Endothelial cell of umbilical vein (primary cell): ENCODE measurements at regions not wholly inside any gene's neighbourhood (a gene's known extent, or its start where the extent isn't known, plus 50 kb on each side); places are given as distances from the start of the nearest gene placed in this dataset.

Experiments used
- BruUV-seq: library from RNA; stranded (reverse); fragments of 400-500 nt; replicated peaks from 2 replicates; lab custom pipeline; 2021; lab: Mats Ljungman, UMichigan
- CTCF ChIA-PET: fragments of 300-600, 350-600 bp; sonication (Branson Sonifier 250); formaldehyde crosslinking; loops from one replicate; lab custom pipeline; 2021; ENCODE audit warnings: antibody characterized with exemption, inconsistent platforms; lab: Charles Lee
- POLR2A ChIA-PET: fragments of 300-600, 350-600 bp; sonication (Branson Sonifier 250); formaldehyde crosslinking; loops from one replicate; lab custom pipeline; 2021; ENCODE audit warnings: antibody characterized with exemption, inconsistent platforms; lab: Charles Lee
- DNase-seq: peaks from one replicate; pipeline ENCODE4 v3.0.0-alpha.2; 2011; ENCODE audit warnings: low read depth, low spot score
- FAIRE-seq: peaks from 2 replicates; lab custom pipeline; 2011; peaks lifted over from hg19 to GRCh38; lab: Jason Lieb, UNC
- H2AFZ ChIP-seq: 2 replicates; pipeline ENCODE4 v1.6.0; 2012; ENCODE audit warnings: low read depth, low read length, control low read depth, inconsistent platforms
- H3K27ac ChIP-seq: 2 replicates; pipeline ENCODE4 v1.5.1; 2011; ENCODE audit warnings: low read depth, mild to moderate bottlenecking, control low read depth, low read length, moderate library complexity; ENCODE audit not compliant: insufficient read depth
- H3K27me3 ChIP-seq, 2 experiments: 2 replicates each; pipeline versions ENCODE4 v1.6.0 to v1.6.1; 2011; ENCODE audit warnings: low read length in 2 of 2, mixed read lengths in 1 of 2; ENCODE audit not compliant: control insufficient read depth in 2 of 2, insufficient read depth in 2 of 2
- H3K36me3 ChIP-seq, 2 experiments: 2 replicates in 1 of 2; 3 replicates in 1 of 2; pipeline ENCODE4 v1.5.1; 2011; ENCODE audit warnings: low read length in 2 of 2, mild to moderate bottlenecking in 1 of 2, moderate library complexity in 1 of 2; ENCODE audit not compliant: control insufficient read depth in 2 of 2, insufficient read depth in 2 of 2; ENCODE audit errors: extremely low read depth in 1 of 2
- H3K4me1 ChIP-seq: 3 replicates; pipeline ENCODE4 v1.5.1; 2011; ENCODE audit warnings: mild to moderate bottlenecking, low read length; ENCODE audit not compliant: control insufficient read depth, insufficient read depth; ENCODE audit errors: extremely low read depth
- H3K4me2 ChIP-seq: 2 replicates; pipeline ENCODE4 v1.6.1; 2011; ENCODE audit warnings: low read length, control low read depth, mixed read lengths; ENCODE audit not compliant: insufficient read depth
- H3K4me3 ChIP-seq, 3 experiments: fragments of 200-600 bp in 1 of 3; sonication (generic), shearing (Covaris generic) in 1 of 3; replicated peaks in 1 of 3; 2 replicates each; pipeline ENCODE4 v1.5.1; 2011 to 2016; ENCODE audit warnings: control low read depth in 3 of 3, low read length in 3 of 3, mild to moderate bottlenecking in 2 of 3, inconsistent platforms in 1 of 3, low read depth in 1 of 3, moderate library complexity in 1 of 3; ENCODE audit not compliant: insufficient read depth in 1 of 3
- H3K79me2 ChIP-seq: 2 replicates; pipeline ENCODE4 v1.6.0; 2012; ENCODE audit warnings: low read length, inconsistent platforms; ENCODE audit not compliant: control insufficient read depth, insufficient read depth
- H3K9ac ChIP-seq: replicated peaks from 2 replicates; pipeline ENCODE3; 2011; ENCODE audit warnings: low read length, control low read depth; ENCODE audit not compliant: insufficient read depth; ENCODE audit errors: extremely low read depth
- H3K9me1 ChIP-seq: replicated peaks from 3 replicates; pipeline ENCODE4 v1.6.0; 2011; ENCODE audit warnings: mild to moderate bottlenecking, low read length; ENCODE audit not compliant: control insufficient read depth, insufficient read depth; ENCODE audit errors: extremely low read depth
- H3K9me3 ChIP-seq: replicated peaks from 2 replicates; pipeline ENCODE4 v1.5.1; 2012; ENCODE audit warnings: low read length, inconsistent platforms; ENCODE audit not compliant: control insufficient read depth, insufficient read depth
- H4K20me1 ChIP-seq: replicated peaks from 2 replicates; pipeline ENCODE3; 2011; ENCODE audit warnings: mild to moderate bottlenecking, low read length; ENCODE audit not compliant: control insufficient read depth, insufficient read depth; ENCODE audit errors: extremely low read depth
- EZH2 ChIP-seq: IDR thresholded peaks from 2 replicates; pipeline ENCODE4 v1.6.1; 2012; ENCODE audit warnings: borderline replicate concordance, low read depth, mild to moderate bottlenecking, moderate library complexity, low read length, inconsistent platforms; ENCODE audit not compliant: severe bottlenecking
- FOS ChIP-seq: IDR thresholded peaks from 2 replicates; pipeline ENCODE4 v1.6.1; 2011; ENCODE audit warnings: mild to moderate bottlenecking, low read length, moderate library complexity, borderline replicate concordance; ENCODE audit not compliant: insufficient read depth
- GATA2 ChIP-seq: IDR thresholded peaks from 2 replicates; pipeline ENCODE4 v1.7.0; 2011; ENCODE audit warnings: low read depth, mild to moderate bottlenecking, moderate library complexity, mixed read lengths, low read length; ENCODE audit not compliant: insufficient read length, insufficient read depth
- JUN ChIP-seq: IDR thresholded peaks from 2 replicates; pipeline ENCODE4 v1.6.1; 2011; ENCODE audit warnings: borderline replicate concordance, low read depth; ENCODE audit not compliant: insufficient read length, insufficient read depth
- MYC ChIP-seq: IDR thresholded peaks from one replicate; pipeline ENCODE4 v1.6.1; 2011; ENCODE audit warnings: mild to moderate bottlenecking, low read depth, low read length
- POLR2A ChIP-seq: IDR thresholded peaks from 2 replicates; pipeline ENCODE4 v1.6.1; 2012; ENCODE audit warnings: low read depth, mild to moderate bottlenecking, control low read depth, low read length
- POLR2AphosphoS5 ChIP-seq: IDR thresholded peaks from 2 replicates; pipeline ENCODE4 v1.6.1; 2012; ENCODE audit warnings: low read depth, mild to moderate bottlenecking, control low read depth, low read length, moderate library complexity; ENCODE audit not compliant: insufficient read depth
- dilution Hi-C: fragments of 300-500 bp; cut with MboI; formaldehyde crosslinking; loops from one replicate; pipeline ENCODE4 v1.15.0; 2019; ENCODE audit warnings: low sequenced_read_pairs; ENCODE audit not compliant: extremely low pct_ligation_motif_present
- intact Hi-C: fragments of 100-400 bp; cut with micrococcal nuclease; formaldehyde crosslinking; loops from one replicate; pipeline ENCODE4 v1.10.0; 2022
- TF ChIP-seq, protein P1 (sequence below): IDR thresholded peaks from 2 replicates; pipeline ENCODE4 v1.6.1; 2011; ENCODE audit not compliant: insufficient read depth, insufficient read length
- TF ChIP-seq, protein P2 (sequence below), 2 donors: IDR thresholded peaks; 1 replicate in 1 of 2; 2 replicates in 1 of 2; pipeline ENCODE4 v1.5.1; 2011; ENCODE audit warnings: low read length in 2 of 2, mild to moderate bottlenecking in 2 of 2, moderate library complexity in 2 of 2, control low read depth in 1 of 2, inconsistent platforms in 1 of 2, low read depth in 1 of 2; ENCODE audit not compliant: insufficient read depth in 1 of 2; ENCODE audit errors: extremely low read depth in 1 of 2

DNA sequence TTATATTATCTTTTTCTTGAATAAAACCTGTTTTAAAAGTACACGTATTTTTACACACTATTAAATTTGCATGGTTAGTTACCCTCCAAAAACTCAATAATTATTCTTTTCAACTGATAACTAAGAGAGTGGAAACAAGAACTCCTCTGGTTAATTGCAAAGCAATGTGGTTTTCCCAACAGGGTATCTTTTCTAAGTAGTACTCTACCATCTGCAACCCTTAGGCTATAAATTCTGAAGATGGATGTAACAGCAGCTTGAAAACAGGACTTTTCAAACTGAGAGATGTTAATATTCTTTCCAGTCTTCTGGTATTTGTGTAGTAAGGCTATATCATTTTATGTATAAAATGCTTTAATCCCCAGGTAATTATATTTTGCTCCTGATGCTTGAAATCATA, 916.1 kb upstream of the POT1 start:
- no peaks in the 10 kb centered on the region for H3K79me2 ChIP-seq
- H3K27ac ChIP-seq: no peak overlapping the region
- dilution Hi-C loops (no loop called here), intact Hi-C loops (no loop called here)
- no peaks in the 10 kb centered on the region for H3K36me3 ChIP-seq
- no peak overlapping the region for H3K4me3 ChIP-seq
- FAIRE-seq (no peak), DNase-seq (no peak)
- ChIA-PET CTCF (no interaction called here), POLR2A (no interaction called here)
- H3K4me2 ChIP-seq: no peak overlapping the region
- no peak overlapping the region for H3K9ac ChIP-seq
- H3K9me3 ChIP-seq: peaks cover 1% of the 10 kb centered on the region
- TF ChIP-seq, protein P1, sequence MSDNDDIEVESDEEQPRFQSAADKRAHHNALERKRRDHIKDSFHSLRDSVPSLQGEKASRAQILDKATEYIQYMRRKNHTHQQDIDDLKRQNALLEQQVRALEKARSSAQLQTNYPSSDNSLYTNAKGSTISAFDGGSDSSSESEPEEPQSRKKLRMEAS: no peak
- TF ChIP-seq EZH2 (no peak), POLR2A (no peak), JUN (no peak), MYC (no peak), FOS (no peak), POLR2AphosphoS5 (no peak), GATA2 (no peak)
- TF ChIP-seq, protein P2, sequence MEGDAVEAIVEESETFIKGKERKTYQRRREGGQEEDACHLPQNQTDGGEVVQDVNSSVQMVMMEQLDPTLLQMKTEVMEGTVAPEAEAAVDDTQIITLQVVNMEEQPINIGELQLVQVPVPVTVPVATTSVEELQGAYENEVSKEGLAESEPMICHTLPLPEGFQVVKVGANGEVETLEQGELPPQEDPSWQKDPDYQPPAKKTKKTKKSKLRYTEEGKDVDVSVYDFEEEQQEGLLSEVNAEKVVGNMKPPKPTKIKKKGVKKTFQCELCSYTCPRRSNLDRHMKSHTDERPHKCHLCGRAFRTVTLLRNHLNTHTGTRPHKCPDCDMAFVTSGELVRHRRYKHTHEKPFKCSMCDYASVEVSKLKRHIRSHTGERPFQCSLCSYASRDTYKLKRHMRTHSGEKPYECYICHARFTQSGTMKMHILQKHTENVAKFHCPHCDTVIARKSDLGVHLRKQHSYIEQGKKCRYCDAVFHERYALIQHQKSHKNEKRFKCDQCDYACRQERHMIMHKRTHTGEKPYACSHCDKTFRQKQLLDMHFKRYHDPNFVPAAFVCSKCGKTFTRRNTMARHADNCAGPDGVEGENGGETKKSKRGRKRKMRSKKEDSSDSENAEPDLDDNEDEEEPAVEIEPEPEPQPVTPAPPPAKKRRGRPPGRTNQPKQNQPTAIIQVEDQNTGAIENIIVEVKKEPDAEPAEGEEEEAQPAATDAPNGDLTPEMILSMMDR (IDR thresholded peaks at IDR 0.05; ENCODE audit: extremely low read depth in 1 of 2, insufficient read depth in 1 of 2, low read depth in 1 of 2, low read length in 2 of 2): no peak
- H4K20me1 ChIP-seq: no peaks in the 10 kb centered on the region
- no peaks in the 10 kb centered on the region for H3K9me1 ChIP-seq
- H2AFZ ChIP-seq: no peak overlapping the region
- H3K4me1 ChIP-seq: no peaks in the 10 kb centered on the region
- H3K27me3 ChIP-seq: no peaks in the 10 kb centered on the region
- no TSS peak for BruUV-seq
